Upper lobe of right lung (tissue), 1 donor: ENCODE measurements at regions not wholly inside any gene's neighbourhood (a gene's known extent, or its start where the extent isn't known, plus 50 kb on each side); places are given as distances from the start of the nearest gene placed in this dataset.

Experiments
- ATAC-seq: fragments of 200-7000 bp; cut with Tn5 transposase; one replicate; pipeline ENCODE4 v1.9.1; 2020; ENCODE audit warnings: mild to moderate bottlenecking, moderate library complexity
- DNase-seq: peaks from one replicate; pipeline ENCODE4 v3.0.0-alpha.2; 2020
- H3K27ac ChIP-seq: fragments of 200-600 bp; one replicate; pipeline ENCODE4 v1.8.0; 2022
- H3K27me3 ChIP-seq: fragments of 200-600 bp; one replicate; pipeline ENCODE4 v1.8.0; 2022; ENCODE audit warnings: mild to moderate bottlenecking
- H3K36me3 ChIP-seq: fragments of 200-600 bp; one replicate; pipeline ENCODE4 v1.8.0; 2022
- H3K4me1 ChIP-seq: fragments of 200-600 bp; one replicate; pipeline ENCODE4 v1.8.0; 2022
- H3K4me3 ChIP-seq: fragments of 200-600 bp; one replicate; pipeline ENCODE4 v1.8.0; 2022; ENCODE audit warnings: mild to moderate bottlenecking
- H3K9me3 ChIP-seq: fragments of 200-600 bp; one replicate; pipeline ENCODE4 v1.8.0; 2022
- intact Hi-C: fragments of 100-400 bp; cut with DNase I; formaldehyde crosslinking; loops from one replicate; pipeline ENCODE4 v1.11.0; 2022
- TF ChIP-seq, protein P1 (sequence below): fragments of 200-600 bp; IDR thresholded peaks from one replicate; pipeline ENCODE4 v1.8.0; 2022; ENCODE audit warnings: antibody characterized with exemption
- donor health status: DM: no; HTN: yes; CAD: no; lungs with severe emphysema.

DNA sequence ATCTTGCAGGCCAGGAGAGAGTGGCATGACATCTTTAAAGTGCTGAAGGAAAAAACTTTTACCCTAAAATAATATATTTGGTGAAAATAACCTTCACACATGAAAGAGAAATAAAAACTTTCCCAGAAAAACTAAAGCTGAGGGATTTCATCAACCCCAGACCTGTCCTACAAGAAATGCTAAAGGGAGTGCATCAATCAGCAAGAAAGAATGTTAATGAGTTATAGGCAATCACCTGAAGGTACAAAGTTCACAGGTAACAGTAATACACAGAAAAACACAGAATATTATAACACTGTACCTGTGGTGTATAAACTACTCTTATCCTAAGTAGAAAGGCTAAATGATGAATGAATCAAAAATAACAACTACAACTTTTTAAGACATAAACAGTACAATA is 249.2 kb upstream of the PKN2 start:
- Histone ChIP-seq H3K36me3 (no peaks in the 10 kb centered on the region), H3K4me3 (no peak overlapping the region), H3K27me3 (no peaks in the 10 kb centered on the region), H3K4me1 (no peaks in the 10 kb centered on the region), H3K9me3 (peaks cover 4% of the 10 kb centered on the region), H3K27ac (no peak overlapping the region)
- no peak for ATAC-seq
- TF ChIP-seq, protein P1, sequence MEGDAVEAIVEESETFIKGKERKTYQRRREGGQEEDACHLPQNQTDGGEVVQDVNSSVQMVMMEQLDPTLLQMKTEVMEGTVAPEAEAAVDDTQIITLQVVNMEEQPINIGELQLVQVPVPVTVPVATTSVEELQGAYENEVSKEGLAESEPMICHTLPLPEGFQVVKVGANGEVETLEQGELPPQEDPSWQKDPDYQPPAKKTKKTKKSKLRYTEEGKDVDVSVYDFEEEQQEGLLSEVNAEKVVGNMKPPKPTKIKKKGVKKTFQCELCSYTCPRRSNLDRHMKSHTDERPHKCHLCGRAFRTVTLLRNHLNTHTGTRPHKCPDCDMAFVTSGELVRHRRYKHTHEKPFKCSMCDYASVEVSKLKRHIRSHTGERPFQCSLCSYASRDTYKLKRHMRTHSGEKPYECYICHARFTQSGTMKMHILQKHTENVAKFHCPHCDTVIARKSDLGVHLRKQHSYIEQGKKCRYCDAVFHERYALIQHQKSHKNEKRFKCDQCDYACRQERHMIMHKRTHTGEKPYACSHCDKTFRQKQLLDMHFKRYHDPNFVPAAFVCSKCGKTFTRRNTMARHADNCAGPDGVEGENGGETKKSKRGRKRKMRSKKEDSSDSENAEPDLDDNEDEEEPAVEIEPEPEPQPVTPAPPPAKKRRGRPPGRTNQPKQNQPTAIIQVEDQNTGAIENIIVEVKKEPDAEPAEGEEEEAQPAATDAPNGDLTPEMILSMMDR, result no peak
- DNase-seq, result no peak
- intact Hi-C loops, result no loop called here

DNA sequence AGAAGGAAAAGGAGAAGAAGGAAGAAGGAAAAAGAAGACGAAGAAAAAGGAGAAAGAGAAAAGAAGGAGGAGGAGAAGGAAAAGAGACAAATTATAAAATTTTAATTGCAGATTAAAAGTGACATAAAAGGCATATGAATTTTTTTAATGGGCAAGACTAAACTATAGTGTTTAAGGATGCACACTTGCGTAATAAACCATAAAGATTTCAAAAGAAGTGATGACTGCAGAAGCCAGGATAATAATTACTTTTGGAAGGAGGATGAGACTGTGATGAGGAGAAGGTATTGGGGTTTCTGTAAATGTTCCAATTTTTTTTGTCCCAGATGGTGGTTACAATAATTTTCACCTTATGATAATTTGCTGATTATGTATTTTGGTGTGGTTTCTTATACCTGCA is 243.1 kb upstream of the PKN2 start:
- H3K4me1 ChIP-seq, result no peaks in the 10 kb centered on the region
- intact Hi-C loops, result no loop called here
- peaks cover 4% of the 10 kb centered on the region for H3K9me3 ChIP-seq
- no peak overlapping the region for H3K4me3 ChIP-seq
- TF ChIP-seq, protein P1, result no peak
- DNase-seq (no peak), ATAC-seq (no peak)
- no peaks in the 10 kb centered on the region for H3K36me3 ChIP-seq
- no peaks in the 10 kb centered on the region for H3K27me3 ChIP-seq
- no peak overlapping the region for H3K27ac ChIP-seq

DNA sequence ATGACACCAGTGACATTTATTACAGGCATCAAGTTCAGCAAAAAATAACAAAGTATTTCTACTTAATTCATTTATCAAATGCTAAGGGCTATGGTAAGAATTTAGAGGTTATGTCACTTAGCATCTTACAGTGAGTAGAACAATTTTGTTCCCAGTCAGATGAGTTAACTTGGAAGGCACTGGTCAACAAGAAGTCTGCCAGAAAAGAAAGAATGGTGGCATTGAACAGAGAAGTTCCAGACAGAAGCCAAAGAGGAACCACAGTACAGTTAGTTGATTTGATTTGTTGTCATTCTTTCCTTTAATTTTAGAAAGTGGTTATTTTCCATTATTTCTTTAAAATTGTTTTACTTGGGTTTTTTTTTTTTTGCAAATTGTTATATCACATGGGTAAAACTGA is 232.2 kb upstream of the PKN2 start:
- Histone ChIP-seq H3K4me1 (no peaks in the 10 kb centered on the region), H3K36me3 (no peaks in the 10 kb centered on the region), H3K9me3 (no peaks in the 10 kb centered on the region), H3K27me3 (no peaks in the 10 kb centered on the region), H3K4me3 (no peak overlapping the region), H3K27ac (no peak overlapping the region)
- ATAC-seq (no peak), DNase-seq (no peak)
- TF ChIP-seq, protein P1, result no peak
- intact Hi-C loops, result no loop called here

DNA sequence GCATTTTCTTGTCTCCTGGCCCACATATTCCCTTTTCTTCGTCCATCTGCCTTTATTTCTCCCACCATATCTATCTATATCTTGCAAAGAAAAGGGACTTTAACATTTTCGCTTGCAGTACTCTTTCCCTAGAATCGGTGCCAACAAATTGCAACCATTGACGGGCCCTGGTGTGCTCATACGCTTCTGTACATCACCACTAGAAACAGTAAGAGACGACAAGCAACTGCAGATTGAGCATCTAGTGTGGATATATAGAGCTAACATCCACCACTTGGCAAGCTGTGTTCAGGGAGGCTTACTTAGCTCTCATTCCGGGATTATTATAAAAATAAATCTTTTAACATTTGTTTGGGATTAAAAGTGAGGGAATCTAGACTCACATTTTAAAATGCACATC is 230.8 kb upstream of the PKN2 start:
- DNase-seq (no peak), ATAC-seq (no peak)
- TF ChIP-seq, protein P1, result no peak
- Histone ChIP-seq H3K27ac (no peak overlapping the region), H3K4me1 (no peaks in the 10 kb centered on the region), H3K27me3 (no peaks in the 10 kb centered on the region), H3K9me3 (no peaks in the 10 kb centered on the region), H3K4me3 (no peak overlapping the region), H3K36me3 (no peaks in the 10 kb centered on the region)
- intact Hi-C loops, result no loop called here

DNA sequence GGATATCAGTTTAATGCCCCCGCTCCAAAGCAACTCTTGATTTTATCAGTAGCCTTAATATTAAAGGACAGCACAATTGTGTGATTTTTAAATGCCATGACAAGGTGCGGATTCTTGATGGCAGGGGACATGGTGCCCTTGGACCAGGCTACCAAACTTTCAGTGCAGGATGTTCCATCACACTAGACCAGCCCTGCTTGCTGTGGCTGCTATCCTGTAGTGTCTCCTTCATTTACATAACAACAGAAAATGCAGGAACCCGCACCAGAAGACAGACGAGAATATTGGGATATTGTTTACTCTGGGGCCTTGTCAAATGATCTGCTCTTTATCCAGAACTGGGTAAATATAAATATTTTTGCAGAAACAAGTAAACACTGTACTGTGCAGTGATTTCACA is 229.3 kb upstream of the PKN2 start:
- Histone ChIP-seq H3K27me3 (no peaks in the 10 kb centered on the region), H3K27ac (no peak overlapping the region), H3K36me3 (no peaks in the 10 kb centered on the region), H3K4me1 (no peaks in the 10 kb centered on the region), H3K9me3 (no peaks in the 10 kb centered on the region), H3K4me3 (no peak overlapping the region)
- TF ChIP-seq, protein P1, result no peak
- intact Hi-C loops, result no loop called here
- ATAC-seq (no peak), DNase-seq (no peak)

DNA sequence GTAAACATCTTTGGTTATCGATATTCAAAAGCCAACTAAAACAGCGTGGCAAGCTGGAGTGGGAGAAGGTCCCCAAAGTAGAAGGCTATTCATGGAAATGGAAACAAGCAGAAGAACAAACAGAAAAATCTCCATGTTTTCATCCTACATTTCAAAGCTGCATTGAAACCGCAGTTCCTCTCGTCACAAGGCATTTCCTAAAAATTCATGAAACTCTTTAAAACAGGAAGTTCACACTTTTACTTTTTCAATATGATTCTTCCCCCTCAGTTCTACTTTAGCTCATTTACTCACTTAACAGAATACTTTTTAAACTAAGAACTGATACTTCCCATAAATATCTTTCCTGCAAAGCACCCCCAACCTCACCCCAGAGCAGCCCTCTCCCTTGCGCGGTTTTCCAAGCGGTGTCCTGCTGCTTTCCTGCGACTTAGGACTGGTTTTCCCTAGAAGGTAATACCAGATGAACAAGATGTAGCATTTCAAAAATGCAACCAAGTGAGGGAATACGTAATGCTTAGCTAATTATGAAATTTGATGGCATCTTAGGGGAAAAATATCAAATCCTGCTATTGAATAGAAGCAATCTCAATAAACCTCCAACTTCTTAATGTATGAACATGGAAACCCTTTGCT is 228.3 kb upstream of the PKN2 start:
- TF ChIP-seq, protein P1, result no peak
- DNase-seq, result no peak
- H3K9me3 ChIP-seq, result no peaks in the 10 kb centered on the region

More for the DNA sequence above, 228.3 kb upstream of the PKN2 start:
- Histone ChIP-seq H3K4me3 (no peak overlapping the region), H3K4me1 (no peaks in the 10 kb centered on the region), H3K36me3 (no peaks in the 10 kb centered on the region), H3K27me3 (peaks cover 5% of the 10 kb centered on the region), H3K27ac (no peak overlapping the region)
- intact Hi-C loops, result no loop called here
- no peak for ATAC-seq
